Mesothelial cell of epicardium (in vitro differentiated cells): ENCODE measurements at regions not wholly inside any gene's neighbourhood (a gene's known extent, or its start where the extent isn't known, plus 50 kb on each side); places are given as distances from the start of the nearest gene placed in this dataset.

Experiments used
- DNase-seq, 2 experiments: peaks; one replicate each; pipeline ENCODE4 v3.0.0; 2021; ENCODE audit warnings: low spot score in 2 of 2; ENCODE audit not compliant: unreplicated experiment in 2 of 2
- H3K27ac Mint-ChIP-seq: 2 replicates; pipeline ENCODE4 v1.8.0; 2021; ENCODE audit warnings: mixed read lengths
- H3K27me3 Mint-ChIP-seq: 2 replicates; pipeline ENCODE4 v1.8.0; 2021; ENCODE audit warnings: low read depth, mixed read lengths
- H3K36me3 Mint-ChIP-seq: 2 replicates; pipeline ENCODE4 v1.8.0; 2021; ENCODE audit warnings: mixed read lengths
- H3K4me1 Mint-ChIP-seq: 2 replicates; pipeline ENCODE4 v1.8.0; 2021; ENCODE audit warnings: mixed read lengths
- H3K4me3 Mint-ChIP-seq: 2 replicates; pipeline ENCODE4 v1.8.0; 2021; ENCODE audit warnings: mild to moderate bottlenecking, moderate library complexity, mixed read lengths
- H3K9me3 Mint-ChIP-seq: 2 replicates; pipeline ENCODE4 v1.8.0; 2021; ENCODE audit warnings: mixed read lengths
- TF ChIP-seq, protein P1 (sequence below): fragments of 200-600 bp; sonication (generic); IDR thresholded peaks from one replicate; pipeline ENCODE4 v1.5.0; 2021; ENCODE audit warnings: antibody characterized with exemption; ENCODE audit not compliant: unreplicated experiment

DNA sequence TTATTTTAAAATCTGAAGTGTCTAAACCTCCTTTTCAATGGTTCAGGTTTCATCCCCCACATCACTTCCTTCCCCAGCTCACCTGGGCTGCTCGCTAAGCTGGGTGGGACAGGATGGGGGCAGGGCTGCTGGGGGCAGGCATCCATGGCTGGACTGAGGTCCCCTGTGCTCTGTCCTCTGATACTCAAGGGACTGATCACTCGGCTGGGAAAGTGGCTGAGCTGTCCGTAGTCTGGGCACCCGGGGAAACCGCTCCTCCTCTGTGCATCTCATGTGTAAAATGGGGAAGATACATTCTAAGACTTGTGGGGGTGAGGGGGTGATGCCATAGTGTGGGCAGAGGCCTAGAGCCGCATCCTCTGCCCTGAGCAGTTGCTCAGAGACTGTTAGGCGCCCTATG, 411.2 kb downstream of the MATN1 start:
- H3K27ac Mint-ChIP-seq, result no peak overlapping the region
- H3K4me1 Mint-ChIP-seq, result no peaks in the 10 kb centered on the region
- H3K27me3 Mint-ChIP-seq, result peaks cover 60% of the 10 kb centered on the region
- H3K36me3 Mint-ChIP-seq, result no peaks in the 10 kb centered on the region
- DNase-seq, result peak in 1 of 2 experiments; percentile 28
- H3K9me3 Mint-ChIP-seq, result no peaks in the 10 kb centered on the region
- no peak overlapping the region for H3K4me3 Mint-ChIP-seq
- TF ChIP-seq, protein P1, sequence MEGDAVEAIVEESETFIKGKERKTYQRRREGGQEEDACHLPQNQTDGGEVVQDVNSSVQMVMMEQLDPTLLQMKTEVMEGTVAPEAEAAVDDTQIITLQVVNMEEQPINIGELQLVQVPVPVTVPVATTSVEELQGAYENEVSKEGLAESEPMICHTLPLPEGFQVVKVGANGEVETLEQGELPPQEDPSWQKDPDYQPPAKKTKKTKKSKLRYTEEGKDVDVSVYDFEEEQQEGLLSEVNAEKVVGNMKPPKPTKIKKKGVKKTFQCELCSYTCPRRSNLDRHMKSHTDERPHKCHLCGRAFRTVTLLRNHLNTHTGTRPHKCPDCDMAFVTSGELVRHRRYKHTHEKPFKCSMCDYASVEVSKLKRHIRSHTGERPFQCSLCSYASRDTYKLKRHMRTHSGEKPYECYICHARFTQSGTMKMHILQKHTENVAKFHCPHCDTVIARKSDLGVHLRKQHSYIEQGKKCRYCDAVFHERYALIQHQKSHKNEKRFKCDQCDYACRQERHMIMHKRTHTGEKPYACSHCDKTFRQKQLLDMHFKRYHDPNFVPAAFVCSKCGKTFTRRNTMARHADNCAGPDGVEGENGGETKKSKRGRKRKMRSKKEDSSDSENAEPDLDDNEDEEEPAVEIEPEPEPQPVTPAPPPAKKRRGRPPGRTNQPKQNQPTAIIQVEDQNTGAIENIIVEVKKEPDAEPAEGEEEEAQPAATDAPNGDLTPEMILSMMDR, result no peak

DNA sequence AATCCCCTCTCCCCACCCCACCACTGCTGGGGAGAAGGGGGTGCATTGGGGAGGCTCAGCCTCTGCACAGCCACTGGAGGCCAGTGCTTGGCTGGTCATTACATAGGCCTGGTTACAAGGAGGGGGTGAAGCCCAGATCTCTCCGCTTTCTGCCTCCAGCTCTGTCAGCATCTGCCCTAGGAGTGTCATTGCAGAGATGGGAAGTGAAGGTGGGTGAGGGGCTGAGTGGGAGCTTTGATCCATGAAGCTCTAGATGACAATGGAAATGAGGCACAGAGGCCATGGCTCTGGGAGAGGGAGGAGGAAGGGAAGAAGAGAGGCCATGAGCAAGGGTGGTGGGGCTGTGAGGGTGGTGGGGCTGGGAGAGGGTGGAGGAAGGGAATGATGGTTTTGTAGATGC, 411.6 kb downstream of the MATN1 start:
- Mint-ChIP-seq H3K4me3 (no peak overlapping the region), H3K27me3 (peaks cover 60% of the 10 kb centered on the region), H3K9me3 (no peaks in the 10 kb centered on the region), H3K27ac (no peak overlapping the region), H3K36me3 (no peaks in the 10 kb centered on the region), H3K4me1 (no peaks in the 10 kb centered on the region)
- peak in 1 of 2 experiments; percentile 13 for DNase-seq
- TF ChIP-seq, protein P1, result no peak

DNA sequence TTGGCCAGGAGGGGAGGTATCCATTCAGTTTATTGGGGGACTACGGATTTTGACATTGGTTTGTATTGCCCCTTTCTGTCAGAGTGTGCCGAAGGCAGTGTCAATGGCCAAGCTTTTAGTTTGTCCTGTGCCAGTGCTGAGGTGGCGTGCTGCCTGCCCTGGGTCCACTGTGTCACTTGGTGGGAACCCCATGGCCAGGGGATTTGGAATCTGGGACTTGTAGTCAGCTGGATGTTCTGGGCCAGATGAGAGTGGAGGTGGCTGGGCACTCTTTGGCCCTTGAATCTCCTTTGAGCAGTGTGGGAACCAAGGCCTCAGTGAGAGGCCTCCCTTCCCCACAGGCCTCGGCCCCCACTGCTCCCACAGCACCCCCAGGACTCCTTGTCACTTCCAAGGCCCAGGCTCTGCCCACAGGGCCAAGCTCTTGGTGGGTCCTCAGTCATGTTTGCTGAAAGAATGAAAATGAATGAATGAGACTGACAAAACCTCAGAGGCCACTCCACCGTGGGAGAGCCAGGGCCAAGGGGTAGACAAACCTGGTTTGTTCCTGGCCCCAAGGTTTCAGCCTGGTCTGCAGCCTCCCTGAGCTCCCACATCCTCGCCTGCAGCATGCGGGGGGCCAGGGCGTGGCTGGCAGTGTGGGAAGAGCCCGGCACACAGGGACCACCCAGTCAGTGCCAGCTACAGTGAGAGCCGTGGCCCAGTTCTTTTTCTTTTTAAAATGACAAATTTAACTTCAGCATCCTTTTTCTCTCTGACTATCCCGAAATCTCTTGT, 412.2 kb downstream of the MATN1 start:
- no peak overlapping the region for H3K27ac Mint-ChIP-seq
- peaks cover 57% of the 10 kb centered on the region for H3K27me3 Mint-ChIP-seq
- DNase-seq, result peak in 1 of 2 experiments; percentile 22
- no peak overlapping the region for H3K4me3 Mint-ChIP-seq
- H3K36me3 Mint-ChIP-seq, result no peaks in the 10 kb centered on the region
- H3K9me3 Mint-ChIP-seq, result no peaks in the 10 kb centered on the region
- TF ChIP-seq, protein P1, result no peak
- no peaks in the 10 kb centered on the region for H3K4me1 Mint-ChIP-seq

DNA sequence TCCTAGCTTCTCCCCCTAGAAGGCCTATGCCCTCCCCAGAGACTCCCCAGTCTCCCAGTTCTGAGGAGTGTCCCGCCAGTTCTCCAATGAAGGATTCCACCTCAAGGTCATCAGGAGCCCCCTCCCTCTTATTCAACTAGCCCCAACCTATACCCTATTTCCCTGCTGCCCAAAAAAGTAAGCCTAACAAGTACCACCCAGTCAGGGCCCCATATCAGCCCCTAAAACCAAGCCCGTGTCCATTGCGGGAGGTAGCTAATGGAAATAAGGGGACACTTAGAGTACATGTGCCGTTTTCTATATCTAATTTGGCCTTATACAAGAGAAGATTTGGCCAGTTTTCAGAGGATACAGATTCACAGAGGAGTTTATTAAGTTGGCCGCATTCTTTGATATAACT, 416.2 kb downstream of the MATN1 start:
- H3K9me3 Mint-ChIP-seq, result no peaks in the 10 kb centered on the region
- TF ChIP-seq, protein P1, result no peak
- no peaks in the 10 kb centered on the region for H3K36me3 Mint-ChIP-seq
- H3K4me1 Mint-ChIP-seq, result no peaks in the 10 kb centered on the region
- H3K27ac Mint-ChIP-seq, result no peak overlapping the region
- DNase-seq, result peak in 1 of 2 experiments; percentile 9
- peaks cover 49% of the 10 kb centered on the region for H3K27me3 Mint-ChIP-seq
- H3K4me3 Mint-ChIP-seq, result no peak overlapping the region

DNA sequence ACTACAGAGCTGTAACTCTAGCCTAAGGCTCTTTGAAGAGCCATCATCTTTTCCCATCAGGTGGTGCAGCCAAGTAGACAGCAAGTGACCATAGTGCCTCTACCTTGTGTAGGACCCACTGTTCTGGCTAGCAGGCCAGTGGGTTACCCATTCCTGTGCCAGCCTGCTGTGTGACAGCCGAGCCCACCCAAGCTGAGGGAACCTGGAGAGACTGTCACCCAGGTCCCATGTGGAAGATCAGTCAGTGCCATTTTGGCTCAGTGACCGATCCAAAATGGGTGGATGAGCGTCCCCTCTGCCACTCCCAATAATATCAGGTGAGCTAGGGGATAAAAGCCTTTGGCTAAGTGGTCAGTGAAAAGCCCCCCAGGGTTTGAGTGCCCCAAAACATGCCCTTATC, 417.9 kb downstream of the MATN1 start:
- H3K4me3 Mint-ChIP-seq, result no peak overlapping the region
- H3K9me3 Mint-ChIP-seq, result no peaks in the 10 kb centered on the region
- no peaks in the 10 kb centered on the region for H3K4me1 Mint-ChIP-seq
- DNase-seq, result peak in 1 of 2 experiments; percentile 2
- H3K27ac Mint-ChIP-seq, result no peak overlapping the region
- no peaks in the 10 kb centered on the region for H3K36me3 Mint-ChIP-seq
- TF ChIP-seq, protein P1, result no peak
- peaks cover 59% of the 10 kb centered on the region for H3K27me3 Mint-ChIP-seq
